Endodermal cell (in vitro differentiated cells): ENCODE measurements at regions not wholly inside any gene's neighbourhood (a gene's known extent, or its start where the extent isn't known, plus 50 kb on each side); places are given as distances from the start of the nearest gene placed in this dataset.

Source experiments
- DNase-seq: peaks from one replicate; pipeline ENCODE4 v3.0.0-alpha.2; 2017
- H3K27ac ChIP-seq: 2 replicates; pipeline ENCODE4 v1.5.1; 2013; ENCODE audit warnings: mild to moderate bottlenecking, low read depth, low read length, moderate library complexity
- H3K27me3 ChIP-seq: 2 replicates; pipeline ENCODE4 v1.6.1; 2013; ENCODE audit warnings: mild to moderate bottlenecking, low read length, moderate library complexity; ENCODE audit not compliant: insufficient read depth, control insufficient read depth, poor library complexity, severe bottlenecking
- H3K36me3 ChIP-seq: 2 replicates; pipeline ENCODE4 v1.7.0; 2013; ENCODE audit warnings: mild to moderate bottlenecking, low read length, moderate library complexity; ENCODE audit not compliant: control insufficient read depth, insufficient read depth
- H3K4me1 ChIP-seq: one replicate; pipeline ENCODE4 v1.7.0; 2013; ENCODE audit warnings: low read length; ENCODE audit not compliant: control insufficient read depth, insufficient read depth
- H3K4me3 ChIP-seq: 2 replicates; pipeline ENCODE4 v1.5.1; 2013; ENCODE audit warnings: mild to moderate bottlenecking, low read length, moderate library complexity
- H3K9ac ChIP-seq: 2 replicates; pipeline ENCODE4 v1.6.1; 2013; ENCODE audit warnings: mild to moderate bottlenecking, low read length, moderate library complexity; ENCODE audit not compliant: poor library complexity, severe bottlenecking; ENCODE audit errors: extremely low read depth
- H3K9me3 ChIP-seq: 2 replicates; pipeline ENCODE4 v1.6.1; 2013; ENCODE audit warnings: mild to moderate bottlenecking, low read length, moderate library complexity; ENCODE audit not compliant: control insufficient read depth
- H3K27ac Mint-ChIP-seq: 2 replicates; pipeline ENCODE4 v1.8.0; 2020; ENCODE audit warnings: mixed read lengths
- H3K27me3 Mint-ChIP-seq: 2 replicates; pipeline ENCODE4 v1.8.0; 2021; ENCODE audit warnings: mild to moderate bottlenecking, mixed read lengths; ENCODE audit not compliant: insufficient read depth
- H3K36me3 Mint-ChIP-seq: 2 replicates; pipeline ENCODE4 v1.8.0; 2020; ENCODE audit warnings: low read depth, mixed read lengths
- H3K4me1 Mint-ChIP-seq: 2 replicates; pipeline ENCODE4 v1.8.0; 2020; ENCODE audit warnings: mixed read lengths
- H3K4me3 Mint-ChIP-seq: 2 replicates; pipeline ENCODE4 v1.8.0; 2020; ENCODE audit warnings: mild to moderate bottlenecking, moderate library complexity, mixed read lengths
- H3K9me3 Mint-ChIP-seq: 2 replicates; pipeline ENCODE4 v1.8.0; 2020; ENCODE audit warnings: mild to moderate bottlenecking, mixed read lengths
- WGBS, 2 experiments: methylation state at CpG; one replicate each; pipeline versions ENCODE4 v1.1.5 to v1.1.7; 2013; ENCODE audit warnings: missing lambda C conversion rate in 2 of 2, mixed read lengths in 1 of 2; ENCODE audit not compliant: insufficient coverage in 1 of 2, insufficient read length in 1 of 2; 5-methylcytosine and 5-hydroxymethylcytosine counted together
- TF ChIP-seq, protein P1 (sequence below): fragments of 200-600 bp; sonication (generic); conservative IDR thresholded peaks from 2 replicates; pipeline ENCODE4 v1.5.0; 2021; ENCODE audit warnings: antibody characterized with exemption, mild to moderate bottlenecking

- Histone ChIP-seq H3K4me1 (peaks cover 11% of the 10 kb centered on the region), H3K36me3 (no peaks in the 10 kb centered on the region), H3K4me3 (no peak overlapping the region), H3K9me3 (no peaks in the 10 kb centered on the region), H3K27me3 (no peaks in the 10 kb centered on the region), H3K27ac (no peak overlapping the region), H3K9ac (no peak overlapping the region)
- TF ChIP-seq, protein P1, sequence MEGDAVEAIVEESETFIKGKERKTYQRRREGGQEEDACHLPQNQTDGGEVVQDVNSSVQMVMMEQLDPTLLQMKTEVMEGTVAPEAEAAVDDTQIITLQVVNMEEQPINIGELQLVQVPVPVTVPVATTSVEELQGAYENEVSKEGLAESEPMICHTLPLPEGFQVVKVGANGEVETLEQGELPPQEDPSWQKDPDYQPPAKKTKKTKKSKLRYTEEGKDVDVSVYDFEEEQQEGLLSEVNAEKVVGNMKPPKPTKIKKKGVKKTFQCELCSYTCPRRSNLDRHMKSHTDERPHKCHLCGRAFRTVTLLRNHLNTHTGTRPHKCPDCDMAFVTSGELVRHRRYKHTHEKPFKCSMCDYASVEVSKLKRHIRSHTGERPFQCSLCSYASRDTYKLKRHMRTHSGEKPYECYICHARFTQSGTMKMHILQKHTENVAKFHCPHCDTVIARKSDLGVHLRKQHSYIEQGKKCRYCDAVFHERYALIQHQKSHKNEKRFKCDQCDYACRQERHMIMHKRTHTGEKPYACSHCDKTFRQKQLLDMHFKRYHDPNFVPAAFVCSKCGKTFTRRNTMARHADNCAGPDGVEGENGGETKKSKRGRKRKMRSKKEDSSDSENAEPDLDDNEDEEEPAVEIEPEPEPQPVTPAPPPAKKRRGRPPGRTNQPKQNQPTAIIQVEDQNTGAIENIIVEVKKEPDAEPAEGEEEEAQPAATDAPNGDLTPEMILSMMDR, result no peak
- peaks cover 3% of the 10 kb centered on the region for H3K9me3 Mint-ChIP-seq
- H3K27ac Mint-ChIP-seq, result peak overlapping the region; percentile 38
- no peaks in the 10 kb centered on the region for H3K36me3 Mint-ChIP-seq
- WGBS, 2 experiments, result 72 to 92% methylated on average over 2 to 3 of the region's 3 CpGs
- H3K27me3 Mint-ChIP-seq, result no peaks in the 10 kb centered on the region
- peaks cover 5% of the 10 kb centered on the region for H3K4me1 Mint-ChIP-seq
- no peak overlapping the region for H3K4me3 Mint-ChIP-seq
- DNase-seq, result no peak
Measured at GRCh38 chr18:68316636-68317035, 398.3 kb downstream of the TMX3 start.

- Histone ChIP-seq H3K4me3 (no peak overlapping the region), H3K4me1 (peaks cover 11% of the 10 kb centered on the region), H3K9me3 (no peaks in the 10 kb centered on the region), H3K27me3 (no peaks in the 10 kb centered on the region), H3K36me3 (no peaks in the 10 kb centered on the region), H3K9ac (no peak overlapping the region), H3K27ac (no peak overlapping the region)
- H3K4me1 Mint-ChIP-seq, result peaks cover 5% of the 10 kb centered on the region
- H3K27me3 Mint-ChIP-seq, result no peaks in the 10 kb centered on the region
- WGBS, 2 experiments, result 84% methylated on average over 4 of the region's 4 CpGs; no CpG with 5 or more reads in 1 of the 2 experiments
- TF ChIP-seq, protein P1, result no peak
- peaks cover 3% of the 10 kb centered on the region for H3K9me3 Mint-ChIP-seq
- no peak for DNase-seq
- H3K27ac Mint-ChIP-seq, result no peak overlapping the region
- no peak overlapping the region for H3K4me3 Mint-ChIP-seq
- no peaks in the 10 kb centered on the region for H3K36me3 Mint-ChIP-seq
Measured at GRCh38 chr18:68314403-68314802, 400.5 kb downstream of the TMX3 start.

GRCh38 chr18:68301441-68301840 is 413.5 kb downstream of the TMX3 start:
- H3K36me3 Mint-ChIP-seq, result no peaks in the 10 kb centered on the region
- Histone ChIP-seq H3K36me3 (no peaks in the 10 kb centered on the region), H3K9me3 (no peaks in the 10 kb centered on the region), H3K9ac (no peak overlapping the region), H3K27me3 (no peaks in the 10 kb centered on the region), H3K4me3 (no peak overlapping the region), H3K27ac (no peak overlapping the region), H3K4me1 (no peaks in the 10 kb centered on the region)
- H3K4me1 Mint-ChIP-seq, result no peaks in the 10 kb centered on the region
- H3K9me3 Mint-ChIP-seq, result no peaks in the 10 kb centered on the region
- no peaks in the 10 kb centered on the region for H3K27me3 Mint-ChIP-seq
- no peak overlapping the region for H3K27ac Mint-ChIP-seq
- DNase-seq, result no peak
- H3K4me3 Mint-ChIP-seq, result no peak overlapping the region
- 92 to 100% methylated on average over 1 to 3 of the region's 3 CpGs for WGBS, 2 experiments
- TF ChIP-seq, protein P1, result no peak
